ENCODE measurements at regions not wholly inside any gene's neighbourhood (a gene's known extent, or its start where the extent isn't known, plus 50 kb on each side); places are given as distances from the start of the nearest gene placed in this dataset.

- TF ChIP-seq ZNF518A (tag by site-specific recombination; conservative IDR thresholded peaks at IDR 0.05; ENCODE audit: low read depth), result no peak
- TF ChIP-seq ZNF335 (tag by site-specific recombination; conservative IDR thresholded peaks at IDR 0.05), result no peak
These were observed 349.5 kb downstream of the NPIPA8 start (continued) for GRCh38 chr16:17986991-17987390.

DNA sequence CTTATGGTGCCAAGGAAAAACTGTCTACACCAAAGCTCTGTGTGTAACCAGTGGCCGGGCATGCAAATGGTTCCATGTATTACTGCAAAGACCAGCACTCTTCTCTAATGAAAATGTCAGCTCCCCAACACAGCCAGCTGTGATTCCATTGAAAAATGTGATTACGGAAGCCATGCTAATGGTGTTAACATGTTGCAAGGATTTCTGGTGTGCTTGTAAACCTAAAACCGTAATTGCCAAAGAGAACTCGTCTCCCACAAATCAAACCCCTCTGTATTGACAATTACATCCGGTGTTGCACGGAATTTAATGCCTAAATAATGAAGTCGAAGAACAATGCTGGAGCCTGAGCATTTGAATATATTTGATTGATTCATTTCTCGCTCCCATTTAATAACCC is 351.7 kb downstream of the NPIPA8 start:
- Histone ChIP-seq H3K9me3 (ENCODE audit: control insufficient read depth, insufficient read depth, low read depth, low read length) (no peaks in the 10 kb centered on the region), H3K36me3 (ENCODE audit: control insufficient read depth in 2 of 2, insufficient read depth in 1 of 2, low read length in 2 of 2) (no peaks in the 10 kb centered on the region), H3K4me1 (ENCODE audit: control insufficient read depth, insufficient read depth, low read length) (no peaks in the 10 kb centered on the region), H3K4me3 (ENCODE audit: low read depth, low read length) (no peak overlapping the region), H3K27ac (ENCODE audit: extremely low read depth, low read depth, low read length) (no peak overlapping the region)
- POLR2A ChIA-PET, result no interaction called here
- CTCF ChIA-PET, result interaction anchor here (0.7 kb wide), 1 partner anchor 19 kb away, joined by 3 read pairs; no protein-coding TSS in a partner anchor
- TF ChIP-seq SETDB1 (IDR thresholded peaks at IDR 0.05; ENCODE audit: insufficient read length, low read length) (no peak), ZNF623 (tag by site-specific recombination; IDR thresholded peaks at IDR 0.05) (no peak), BCL11B (tag by site-specific recombination; IDR thresholded peaks at IDR 0.05; ENCODE audit: low read depth) (no peak), ZNF350 (tag by site-specific recombination; IDR thresholded peaks at IDR 0.05) (no peak), SCRT2 (tag by site-specific recombination; IDR thresholded peaks at IDR 0.05) (no peak), ZNF585B (tag by site-specific recombination; IDR thresholded peaks at IDR 0.05) (no peak), ZNF394 (tag by site-specific recombination; IDR thresholded peaks at IDR 0.05; ENCODE audit: borderline replicate concordance) (no peak), TSHZ1 (tag by site-specific recombination; IDR thresholded peaks at IDR 0.05; ENCODE audit: borderline replicate concordance) (no peak), ZSCAN18 (tag by site-specific recombination; IDR thresholded peaks at IDR 0.05) (no peak), ZNF302 (tag by site-specific recombination; IDR thresholded peaks at IDR 0.05; ENCODE audit: low read depth) (no peak), ZNF398 (tag by site-specific recombination; IDR thresholded peaks at IDR 0.05) (no peak), ZNF624 (tag by site-specific recombination; IDR thresholded peaks at IDR 0.05) (no peak), HOXA7 (CRISPR knock-in tag; IDR thresholded peaks at IDR 0.05; ENCODE audit: borderline replicate concordance) (no peak)
